ENCODE measurements at regions not wholly inside any gene's neighbourhood (a gene's known extent, or its start where the extent isn't known, plus 50 kb on each side); places are given as distances from the start of the nearest gene placed in this dataset.

DNA sequence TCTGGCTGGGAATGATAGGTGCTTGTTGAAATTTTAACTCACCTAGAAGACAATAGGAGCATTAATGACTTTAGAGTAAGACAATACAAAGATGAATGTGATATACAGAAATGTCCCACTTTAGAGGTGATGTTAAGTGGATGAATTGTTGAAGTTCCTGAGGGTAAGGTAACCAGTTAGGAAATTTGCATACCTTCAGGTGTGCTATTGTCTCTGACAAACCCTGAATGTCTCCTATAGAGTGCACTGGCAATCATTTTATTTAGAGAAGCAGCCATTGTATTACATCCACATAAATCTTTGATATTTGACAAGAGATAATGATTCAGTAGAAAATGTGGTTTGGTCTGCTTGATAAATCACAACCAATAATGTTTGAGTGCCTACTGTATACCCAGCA, 228.5 kb downstream of the RNF144A start:
- Histone ChIP-seq H3K4me3 (no peak overlapping the region), H3K9me3 (replicated peaks; ENCODE audit: control insufficient read depth, insufficient read depth, low read depth, low read length) (no peaks in the 10 kb centered on the region), H3K27me3 (ENCODE audit: control insufficient read depth in 2 of 2, insufficient read depth in 2 of 2, low read length in 2 of 2) (no peaks in the 10 kb centered on the region), H3K4me1 (replicated peaks in 1 of 2; ENCODE audit: control insufficient read depth in 2 of 2, insufficient read depth in 2 of 2, low read length in 2 of 2) (no peaks in the 10 kb centered on the region), H2AFZ (ENCODE audit: low read depth, low read length) (no peak overlapping the region), H3K79me2 (ENCODE audit: control insufficient read depth, insufficient read depth, low read length) (no peaks in the 10 kb centered on the region), H4K20me1 (replicated peaks; ENCODE audit: control insufficient read depth, insufficient read depth, low read length) (no peaks in the 10 kb centered on the region), H3K27ac (ENCODE audit: extremely low read depth, low read depth, low read length) (no peak overlapping the region), H3K9ac (ENCODE audit: insufficient read depth in 1 of 2, low read depth in 2 of 2, low read length in 2 of 2) (no peak overlapping the region), H3K36me3 (ENCODE audit: control insufficient read depth, insufficient read depth, low read length) (no peaks in the 10 kb centered on the region), H3K4me2 (ENCODE audit: insufficient read depth, low read length) (no peak overlapping the region), H3K9me1 (ENCODE audit: control insufficient read depth, insufficient read depth, low read length) (no peaks in the 10 kb centered on the region)
- ChIA-PET POLR2A (interaction anchor here (0.8 kb wide), 1 partner anchor 441 kb away, joined by 3 read pairs; no protein-coding TSS in a partner anchor), CTCF (ENCODE audit: low intra/inter-chr PET ratio) (no interaction called here)
- in situ Hi-C loops (cut with MboI) (no loop called here), intact Hi-C loops (cut with micrococcal nuclease) (no loop called here)
- no TSS peak for BruUV-seq (replicated peaks)
- no peak for ATAC-seq
- FAIRE-seq = no peak
- no peak for DNase-seq (ENCODE audit: extremely low read depth in 1 of 4, low spot score in 3 of 4)
- no peak for TF ChIP-seq HIVEP1 (CRISPR knock-in tag; IDR thresholded peaks at IDR 0.05)
- TF ChIP-seq SMAD3 (CRISPR knock-in tag; conservative IDR thresholded peaks at IDR 0.05) = no peak
- no peak for TF ChIP-seq PHB (CRISPR knock-in tag; IDR thresholded peaks at IDR 0.05)
- no peak for TF ChIP-seq ZNF444 (CRISPR knock-in tag; IDR thresholded peaks at IDR 0.05)
- TF ChIP-seq, protein P1, sequence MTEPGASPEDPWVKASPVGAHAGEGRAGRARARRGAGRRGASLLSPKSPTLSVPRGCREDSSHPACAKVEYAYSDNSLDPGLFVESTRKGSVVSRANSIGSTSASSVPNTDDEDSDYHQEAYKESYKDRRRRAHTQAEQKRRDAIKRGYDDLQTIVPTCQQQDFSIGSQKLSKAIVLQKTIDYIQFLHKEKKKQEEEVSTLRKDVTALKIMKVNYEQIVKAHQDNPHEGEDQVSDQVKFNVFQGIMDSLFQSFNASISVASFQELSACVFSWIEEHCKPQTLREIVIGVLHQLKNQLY (CRISPR knock-in tag; conservative IDR thresholded peaks at IDR 0.05) = no peak
- TF ChIP-seq, protein P2, sequence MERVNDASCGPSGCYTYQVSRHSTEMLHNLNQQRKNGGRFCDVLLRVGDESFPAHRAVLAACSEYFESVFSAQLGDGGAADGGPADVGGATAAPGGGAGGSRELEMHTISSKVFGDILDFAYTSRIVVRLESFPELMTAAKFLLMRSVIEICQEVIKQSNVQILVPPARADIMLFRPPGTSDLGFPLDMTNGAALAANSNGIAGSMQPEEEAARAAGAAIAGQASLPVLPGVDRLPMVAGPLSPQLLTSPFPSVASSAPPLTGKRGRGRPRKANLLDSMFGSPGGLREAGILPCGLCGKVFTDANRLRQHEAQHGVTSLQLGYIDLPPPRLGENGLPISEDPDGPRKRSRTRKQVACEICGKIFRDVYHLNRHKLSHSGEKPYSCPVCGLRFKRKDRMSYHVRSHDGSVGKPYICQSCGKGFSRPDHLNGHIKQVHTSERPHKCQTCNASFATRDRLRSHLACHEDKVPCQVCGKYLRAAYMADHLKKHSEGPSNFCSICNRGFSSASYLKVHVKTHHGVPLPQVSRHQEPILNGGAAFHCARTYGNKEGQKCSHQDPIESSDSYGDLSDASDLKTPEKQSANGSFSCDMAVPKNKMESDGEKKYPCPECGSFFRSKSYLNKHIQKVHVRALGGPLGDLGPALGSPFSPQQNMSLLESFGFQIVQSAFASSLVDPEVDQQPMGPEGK (CRISPR knock-in tag; IDR thresholded peaks at IDR 0.05; ENCODE audit: borderline replicate concordance) = no peak
- no peak for TF ChIP-seq NCOR1 (IDR thresholded peaks at IDR 0.05)
- TF ChIP-seq ZNF830 (CRISPR knock-in tag; IDR thresholded peaks at IDR 0.05) = no peak
- TF ChIP-seq, protein P3, sequence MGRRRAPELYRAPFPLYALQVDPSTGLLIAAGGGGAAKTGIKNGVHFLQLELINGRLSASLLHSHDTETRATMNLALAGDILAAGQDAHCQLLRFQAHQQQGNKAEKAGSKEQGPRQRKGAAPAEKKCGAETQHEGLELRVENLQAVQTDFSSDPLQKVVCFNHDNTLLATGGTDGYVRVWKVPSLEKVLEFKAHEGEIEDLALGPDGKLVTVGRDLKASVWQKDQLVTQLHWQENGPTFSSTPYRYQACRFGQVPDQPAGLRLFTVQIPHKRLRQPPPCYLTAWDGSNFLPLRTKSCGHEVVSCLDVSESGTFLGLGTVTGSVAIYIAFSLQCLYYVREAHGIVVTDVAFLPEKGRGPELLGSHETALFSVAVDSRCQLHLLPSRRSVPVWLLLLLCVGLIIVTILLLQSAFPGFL (CRISPR knock-in tag; IDR thresholded peaks at IDR 0.05) = no peak
- TF ChIP-seq FUS (optimal IDR thresholded peaks at IDR 0.05; ENCODE audit: low read depth, low read length) = no peak
- no peak for TF ChIP-seq NFATC3 (IDR thresholded peaks at IDR 0.05)
- TF ChIP-seq, protein P4, sequence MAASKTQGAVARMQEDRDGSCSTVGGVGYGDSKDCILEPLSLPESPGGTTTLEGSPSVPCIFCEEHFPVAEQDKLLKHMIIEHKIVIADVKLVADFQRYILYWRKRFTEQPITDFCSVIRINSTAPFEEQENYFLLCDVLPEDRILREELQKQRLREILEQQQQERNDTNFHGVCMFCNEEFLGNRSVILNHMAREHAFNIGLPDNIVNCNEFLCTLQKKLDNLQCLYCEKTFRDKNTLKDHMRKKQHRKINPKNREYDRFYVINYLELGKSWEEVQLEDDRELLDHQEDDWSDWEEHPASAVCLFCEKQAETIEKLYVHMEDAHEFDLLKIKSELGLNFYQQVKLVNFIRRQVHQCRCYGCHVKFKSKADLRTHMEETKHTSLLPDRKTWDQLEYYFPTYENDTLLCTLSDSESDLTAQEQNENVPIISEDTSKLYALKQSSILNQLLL (CRISPR knock-in tag; IDR thresholded peaks at IDR 0.05; ENCODE audit: borderline replicate concordance) = no peak
- TF ChIP-seq KAT7 (CRISPR knock-in tag; IDR thresholded peaks at IDR 0.05; ENCODE audit: borderline replicate concordance) = no peak
- TF ChIP-seq, protein P5, sequence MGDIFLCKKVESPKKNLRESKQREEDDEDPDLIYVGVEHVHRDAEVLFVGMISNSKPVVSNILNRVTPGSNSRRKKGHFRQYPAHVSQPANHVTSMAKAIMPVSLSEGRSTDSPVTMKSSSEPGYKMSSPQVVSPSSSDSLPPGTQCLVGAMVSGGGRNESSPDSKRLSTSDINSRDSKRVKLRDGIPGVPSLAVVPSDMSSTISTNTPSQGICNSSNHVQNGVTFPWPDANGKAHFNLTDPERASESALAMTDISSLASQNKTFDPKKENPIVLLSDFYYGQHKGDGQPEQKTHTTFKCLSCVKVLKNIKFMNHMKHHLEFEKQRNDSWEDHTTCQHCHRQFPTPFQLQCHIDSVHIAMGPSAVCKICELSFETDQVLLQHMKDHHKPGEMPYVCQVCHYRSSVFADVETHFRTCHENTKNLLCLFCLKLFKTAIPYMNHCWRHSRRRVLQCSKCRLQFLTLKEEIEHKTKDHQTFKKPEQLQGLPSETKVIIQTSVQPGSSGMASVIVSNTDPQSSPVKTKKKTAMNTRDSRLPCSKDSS (IDR thresholded peaks at IDR 0.05; ENCODE audit: low read depth, partially characterized antibody) = no peak
- no peak for TF ChIP-seq DPF2 (IDR thresholded peaks at IDR 0.05)
- TF ChIP-seq RAD21 (CRISPR knock-in tag; conservative IDR thresholded peaks at IDR 0.05 in 1 of 2, IDR thresholded peaks at IDR 0.05 in 1 of 2) = no peak

All from K562 (cell line).